ENCODE measurements at regions not wholly inside any gene's neighbourhood (a gene's known extent, or its start where the extent isn't known, plus 50 kb on each side); places are given as distances from the start of the nearest gene placed in this dataset.
"Not testable (repeated sequence)": the region's sequence is repeated elsewhere in the genome, so short reads cannot be mapped to it uniquely, and the experiment has no call there.

- no peak for ATAC-seq
- no peaks in the 10 kb centered on the region for H3K9me3 ChIP-seq (ENCODE audit: control insufficient read depth in 1 of 2, insufficient read depth in 1 of 2, low read depth in 1 of 2, low read length in 2 of 2)
- H3K4me3 ChIP-seq (replicated peaks in 1 of 2; ENCODE audit: low read depth in 1 of 2, low read length in 2 of 2) = no peak overlapping the region
- H3K9me2 ChIP-seq (ENCODE audit: insufficient read depth) = no peaks in the 10 kb centered on the region
- H3K27ac ChIP-seq (ENCODE audit: low read depth, low read length) = no peak overlapping the region
- ChIA-PET CTCF (no interaction called here), RAD21 (ENCODE audit: low non-redundant PET in 1 of 2, low total read pairs in 2 of 2, uncharacterized antibody in 2 of 2, unreplicated experiment in 2 of 2) (no interaction called here), POLR2A (no interaction called here)
- no peak for DNase-seq (ENCODE audit: low read depth, low spot score)
- no peak for TF ChIP-seq SRF (IDR thresholded peaks at IDR 0.05; ENCODE audit: low read depth)
- TF ChIP-seq POLR2AphosphoS5 (IDR thresholded peaks at IDR 0.05; ENCODE audit: low read depth, low read length) = no peak
- no peak for TF ChIP-seq ZNF274 (IDR thresholded peaks at IDR 0.05; ENCODE audit: low read depth, low read length)
- TF ChIP-seq ELF1 (IDR thresholded peaks at IDR 0.05; ENCODE audit: borderline replicate concordance, low read depth) = no peak
- no peak for TF ChIP-seq JUND (IDR thresholded peaks at IDR 0.05)
- no peak for TF ChIP-seq CTCF (IDR thresholded peaks at IDR 0.05 in 2 of 3, conservative IDR thresholded peaks at IDR 0.05 in 1 of 3; ENCODE audit: borderline replicate concordance in 1 of 3, insufficient read depth in 1 of 3, low read depth in 2 of 3, low read length in 2 of 3)
- TF ChIP-seq EGR1 (IDR thresholded peaks at IDR 0.05; ENCODE audit: low read depth) = no peak
- TF ChIP-seq SP1 (IDR thresholded peaks at IDR 0.05; ENCODE audit: low read depth) = no peak
- no peak for TF ChIP-seq EZH2 (IDR thresholded peaks at IDR 0.05)
- no peaks in the 10 kb centered on the region for H3K27me3 ChIP-seq (ENCODE audit: insufficient read depth, low read length)
- no peak overlapping the region for H3K9ac ChIP-seq (ENCODE audit: low read length)
- intact Hi-C loops (cut with micrococcal nuclease) = no loop called here
- no peaks in the 10 kb centered on the region for H3K36me3 ChIP-seq (ENCODE audit: control insufficient read depth in 1 of 2, insufficient read depth in 2 of 2, low read length in 2 of 2)
- no peaks in the 10 kb centered on the region for H4K20me1 ChIP-seq (ENCODE audit: insufficient read depth)
- no TSS peak for BruUV-seq (replicated peaks)
- no peaks in the 10 kb centered on the region for H3K79me2 ChIP-seq (ENCODE audit: insufficient read depth, low read length)
- H3K4me1 ChIP-seq (ENCODE audit: control insufficient read depth in 1 of 2, insufficient read depth in 2 of 2, low read length in 2 of 2) = no peaks in the 10 kb centered on the region
- no peak overlapping the region for H3K4me2 ChIP-seq (ENCODE audit: low read length)
- no peak overlapping the region for H2AFZ ChIP-seq (ENCODE audit: low read depth, low read length, poor library complexity, severe bottlenecking)
These were observed 835.6 kb upstream of the MIR17HG start for GRCh38 chr13:90511903-90512302.

- RAD21 ChIA-PET (ENCODE audit: low non-redundant PET in 1 of 2, low total read pairs in 2 of 2, uncharacterized antibody in 2 of 2, unreplicated experiment in 2 of 2); H4K20me1 ChIP-seq (ENCODE audit: insufficient read depth); H3K27ac ChIP-seq (ENCODE audit: low read depth, low read length); POLR2A ChIA-PET; intact Hi-C loops (cut with micrococcal nuclease); DNase-seq (ENCODE audit: low read depth, low spot score); H3K4me2 ChIP-seq (ENCODE audit: low read length); H3K36me3 ChIP-seq (ENCODE audit: control insufficient read depth in 1 of 2, insufficient read depth in 2 of 2, low read length in 2 of 2); CTCF ChIA-PET; H3K4me1 ChIP-seq (ENCODE audit: control insufficient read depth in 1 of 2, insufficient read depth in 2 of 2, low read length in 2 of 2); H3K79me2 ChIP-seq (ENCODE audit: insufficient read depth, low read length); H3K27me3 ChIP-seq (ENCODE audit: insufficient read depth, low read length); H2AFZ ChIP-seq (ENCODE audit: low read depth, low read length, poor library complexity, severe bottlenecking); H3K4me3 ChIP-seq (replicated peaks in 1 of 2; ENCODE audit: low read depth in 1 of 2, low read length in 2 of 2); H3K9me3 ChIP-seq (ENCODE audit: control insufficient read depth in 1 of 2, insufficient read depth in 1 of 2, low read depth in 1 of 2, low read length in 2 of 2); H3K9ac ChIP-seq (ENCODE audit: low read length); BruUV-seq (replicated peaks); ATAC-seq; H3K9me2 ChIP-seq (ENCODE audit: insufficient read depth): not testable (repeated sequence)
These were observed 832.8 kb upstream of the MIR17HG start for GRCh38 chr13:90514712-90515111.

All from HCT116 (cell line).